Neuronal stem cell (in vitro differentiated cells): ENCODE measurements at regions not wholly inside any gene's neighbourhood (a gene's known extent, or its start where the extent isn't known, plus 50 kb on each side); places are given as distances from the start of the nearest gene placed in this dataset.

Experiments used
- DNase-seq: peaks from one replicate; pipeline ENCODE4 v3.0.0-alpha.2; 2013; ENCODE audit warnings: low spot score
- H2AFZ ChIP-seq: one replicate; pipeline ENCODE4 v1.6.1; 2013; ENCODE audit warnings: mild to moderate bottlenecking, low read length, inconsistent platforms
- H2AK5ac ChIP-seq: 2 replicates; pipeline ENCODE4 v1.6.1; 2013; ENCODE audit warnings: low read depth, mild to moderate bottlenecking, inconsistent platforms, low read length, moderate library complexity, mixed read lengths
- H2BK120ac ChIP-seq: 2 replicates; pipeline ENCODE4 v1.6.1; 2013; ENCODE audit warnings: low read depth, mild to moderate bottlenecking, inconsistent platforms, low read length, moderate library complexity, mixed read lengths
- H2BK12ac ChIP-seq: one replicate; pipeline ENCODE4 v1.6.1; 2013; ENCODE audit warnings: low read length, inconsistent platforms
- H2BK15ac ChIP-seq: 2 replicates; pipeline ENCODE4 v1.6.1; 2013; ENCODE audit warnings: mild to moderate bottlenecking, low read length, inconsistent platforms, mixed read lengths
- H2BK5ac ChIP-seq: one replicate; pipeline ENCODE4 v1.6.1; 2013; ENCODE audit warnings: inconsistent platforms, mild to moderate bottlenecking, low read length, moderate library complexity
- H3K14ac ChIP-seq: one replicate; pipeline ENCODE4 v1.6.1; 2013; ENCODE audit warnings: low read length, inconsistent platforms
- H3K18ac ChIP-seq: 2 replicates; pipeline ENCODE4 v1.6.1; 2013; ENCODE audit warnings: low read length, inconsistent platforms
- H3K23ac ChIP-seq: 2 replicates; pipeline ENCODE4 v1.6.1; 2013; ENCODE audit warnings: low read depth, mild to moderate bottlenecking, mixed read lengths, low read length, inconsistent platforms; ENCODE audit not compliant: poor library complexity
- H3K27ac ChIP-seq: replicated peaks from 3 replicates; pipeline ENCODE4 v1.5.1; 2013; ENCODE audit warnings: low read length, inconsistent platforms
- H3K27me3 ChIP-seq, 3 experiments: 2 replicates each; pipeline ENCODE4 v1.6.1; 2013; ENCODE audit warnings: low read length in 3 of 3, mild to moderate bottlenecking in 2 of 3, inconsistent platforms in 1 of 3, low read depth in 1 of 3, mixed read lengths in 1 of 3, moderate library complexity in 1 of 3; ENCODE audit not compliant: control insufficient read depth in 3 of 3, insufficient read depth in 3 of 3
- H3K36me3 ChIP-seq, 2 donors: replicated peaks in 1 of 2; 2 replicates each; pipeline ENCODE4 v1.6.1; 2013; ENCODE audit warnings: low read length in 2 of 2; ENCODE audit not compliant: control insufficient read depth in 2 of 2, insufficient read depth in 2 of 2
- H3K4ac ChIP-seq: 2 replicates; pipeline ENCODE4 v1.6.1; 2013; ENCODE audit warnings: inconsistent platforms, mild to moderate bottlenecking, low read length, moderate library complexity
- H3K4me1 ChIP-seq, 2 donors: 1 replicate in 1 of 2; 2 replicates in 1 of 2; pipeline ENCODE4 v1.6.1; 2013; ENCODE audit warnings: low read length in 2 of 2, low read depth in 1 of 2; ENCODE audit not compliant: control insufficient read depth in 2 of 2, insufficient read depth in 1 of 2
- H3K4me2 ChIP-seq: one replicate; pipeline ENCODE4 v1.6.1; 2013; ENCODE audit warnings: mild to moderate bottlenecking, low read length, inconsistent platforms; ENCODE audit not compliant: insufficient read depth, poor library complexity, severe bottlenecking
- H3K4me3 ChIP-seq, 2 donors: 2 replicates each; pipeline ENCODE4 v1.5.1; 2013; ENCODE audit warnings: low read length in 2 of 2, mild to moderate bottlenecking in 2 of 2, inconsistent platforms in 1 of 2, moderate library complexity in 1 of 2
- H3K79me1 ChIP-seq: one replicate; pipeline ENCODE4 v1.6.1; 2013; ENCODE audit warnings: low read depth, mild to moderate bottlenecking, inconsistent platforms, low read length, moderate library complexity
- H3K9ac ChIP-seq: one replicate; pipeline ENCODE4 v1.6.1; 2013; ENCODE audit warnings: mild to moderate bottlenecking, low read depth, low read length, inconsistent platforms; ENCODE audit not compliant: poor library complexity
- H3K9me3 ChIP-seq, 2 donors: replicated peaks in 1 of 2; 2 replicates each; pipeline versions ENCODE3 to v1.6.1; 2013; ENCODE audit warnings: low read length in 2 of 2, mild to moderate bottlenecking in 2 of 2, inconsistent platforms in 1 of 2, low read depth in 1 of 2, mixed read lengths in 1 of 2, moderate library complexity in 1 of 2; ENCODE audit not compliant: control insufficient read depth in 2 of 2, insufficient read depth in 1 of 2
- H4K8ac ChIP-seq: one replicate; pipeline ENCODE4 v1.6.1; 2013; ENCODE audit warnings: low read depth, mild to moderate bottlenecking, inconsistent platforms, low read length, moderate library complexity
- H4K91ac ChIP-seq: one replicate; pipeline ENCODE4 v1.6.1; 2013; ENCODE audit warnings: low read length, low read depth, mild to moderate bottlenecking, inconsistent platforms; ENCODE audit not compliant: poor library complexity
- WGBS, 2 donors: extraction: QIAGEN DNeasy Blood & Tissue Kit; methylation state at CpG; one replicate each; pipeline ENCODE4 v1.1.7; 2013; ENCODE audit warnings: missing lambda C conversion rate in 2 of 2, mixed read lengths in 1 of 2; ENCODE audit not compliant: insufficient read length in 2 of 2, insufficient replicate concordance in 1 of 2; ENCODE audit errors: extremely low coverage in 2 of 2; 5-methylcytosine and 5-hydroxymethylcytosine counted together

DNA sequence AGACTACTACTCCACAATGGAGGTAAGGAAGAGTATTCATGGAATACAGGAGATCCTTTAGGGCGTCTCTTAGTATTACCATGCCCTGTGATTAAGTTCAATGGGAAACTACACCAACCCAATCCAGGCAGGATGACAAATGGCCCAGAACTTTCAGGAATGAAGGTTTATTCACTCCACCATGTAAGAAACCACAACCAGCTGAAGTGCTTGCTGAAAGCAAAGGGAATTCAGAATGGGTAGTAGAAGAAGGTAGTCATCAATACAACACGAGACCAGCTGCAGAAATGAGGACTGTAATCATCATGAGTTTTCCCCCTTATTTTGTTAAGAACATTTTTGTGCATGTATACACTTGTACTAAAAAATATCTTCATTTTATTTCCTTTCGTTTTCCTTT, 76.6 kb downstream of the GPR37 start:
- WGBS, 2 donors, result no CpG with 5 or more reads among the region's 3 CpGs

DNA sequence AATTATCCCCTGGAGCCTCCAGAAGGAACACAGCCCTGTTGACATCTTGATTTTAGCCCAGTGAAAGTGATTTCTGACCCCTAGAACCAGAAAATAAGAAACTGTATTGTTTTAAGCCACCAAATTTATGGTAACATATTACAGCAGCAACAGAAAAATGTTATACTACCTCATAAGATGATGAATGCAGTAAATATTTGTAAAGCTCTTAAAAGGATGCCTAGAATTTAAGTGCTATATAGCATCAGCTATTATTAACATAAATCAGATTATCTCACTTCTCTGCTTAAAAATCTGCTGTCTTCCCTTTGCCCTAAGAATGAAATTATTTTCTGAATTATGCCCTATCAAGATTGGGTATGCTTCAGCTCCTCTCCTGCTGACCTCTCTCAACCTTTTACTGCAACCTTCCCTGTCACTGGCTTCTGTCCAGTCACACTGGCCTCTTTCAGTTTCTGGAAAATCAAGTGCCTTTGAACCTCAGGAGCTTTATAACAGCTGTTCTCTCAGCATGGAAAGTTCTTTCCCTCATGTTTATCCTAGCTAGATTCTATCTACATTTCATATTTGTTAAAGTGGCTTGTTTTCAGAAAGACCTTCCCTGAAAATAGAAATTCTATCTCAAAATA, 78.9 kb downstream of the GPR37 start:
- no peak overlapping the region for H2BK12ac ChIP-seq
- H4K91ac ChIP-seq, result no peak overlapping the region
- no peak overlapping the region for H3K4me3 ChIP-seq
- H3K4ac ChIP-seq, result no peak overlapping the region
- no peak overlapping the region for H3K23ac ChIP-seq
- H3K14ac ChIP-seq, result no peak overlapping the region
- no peak overlapping the region for H3K9ac ChIP-seq
- H3K4me2 ChIP-seq, result no peak overlapping the region
- H2BK120ac ChIP-seq, result no peak overlapping the region
- H2BK15ac ChIP-seq, result no peak overlapping the region
- no peaks in the 10 kb centered on the region for H3K4me1 ChIP-seq
- H3K27ac ChIP-seq, result no peak overlapping the region
- H3K18ac ChIP-seq, result no peak overlapping the region
- no peaks in the 10 kb centered on the region for H3K27me3 ChIP-seq
- H3K9me3 ChIP-seq, result no peaks in the 10 kb centered on the region
- H2AFZ ChIP-seq, result no peak overlapping the region
- no peak for DNase-seq
- no peaks in the 10 kb centered on the region for H3K79me1 ChIP-seq
- H3K36me3 ChIP-seq, result no peaks in the 10 kb centered on the region
- no peak overlapping the region for H4K8ac ChIP-seq
- H2AK5ac ChIP-seq, result no peak overlapping the region
- H2BK5ac ChIP-seq, result no peak overlapping the region

More for the DNA sequence above, 76.6 kb downstream of the GPR37 start:
- H3K18ac ChIP-seq, result no peak overlapping the region
- no peak overlapping the region for H2BK5ac ChIP-seq
- no peak for DNase-seq
- H2BK15ac ChIP-seq, result no peak overlapping the region
- no peak overlapping the region for H2BK12ac ChIP-seq
- no peak overlapping the region for H2AFZ ChIP-seq
- no peak overlapping the region for H3K4me2 ChIP-seq
- H4K8ac ChIP-seq, result no peak overlapping the region
- H3K4ac ChIP-seq, result no peak overlapping the region
- no peak overlapping the region for H2BK120ac ChIP-seq
- H3K4me1 ChIP-seq, result no peaks in the 10 kb centered on the region
- H3K9me3 ChIP-seq, result no peaks in the 10 kb centered on the region
- H3K27me3 ChIP-seq, result no peaks in the 10 kb centered on the region
- no peaks in the 10 kb centered on the region for H3K79me1 ChIP-seq
- H3K4me3 ChIP-seq, result no peak overlapping the region
- H4K91ac ChIP-seq, result no peak overlapping the region
- H3K14ac ChIP-seq, result no peak overlapping the region
- no peak overlapping the region for H3K27ac ChIP-seq
- no peak overlapping the region for H2AK5ac ChIP-seq
- no peak overlapping the region for H3K23ac ChIP-seq
- no peaks in the 10 kb centered on the region for H3K36me3 ChIP-seq
- H3K9ac ChIP-seq, result no peak overlapping the region

DNA sequence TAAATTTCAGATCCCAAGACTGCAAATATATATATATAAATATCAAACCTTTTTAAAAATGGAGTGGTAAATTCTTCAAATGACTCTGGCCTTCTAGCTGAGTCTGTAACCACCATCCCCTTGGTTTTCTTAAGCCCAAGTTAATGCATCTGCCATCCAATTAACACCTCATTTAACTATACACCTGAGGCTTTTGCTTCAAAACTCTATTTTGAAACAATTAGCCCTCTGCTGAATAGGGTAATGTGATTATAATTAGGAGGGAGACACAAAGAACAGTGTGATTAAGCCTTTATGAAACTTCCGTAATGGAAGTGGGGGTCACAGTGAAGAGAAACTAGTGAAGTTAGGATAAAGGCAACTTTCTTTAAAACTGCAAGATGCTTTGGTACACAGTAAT, 83.6 kb downstream of the GPR37 start:
- no peaks in the 10 kb centered on the region for H3K9me3 ChIP-seq
- H2BK5ac ChIP-seq, result no peak overlapping the region
- no peak overlapping the region for H2BK15ac ChIP-seq
- no peak overlapping the region for H2BK120ac ChIP-seq
- no peak overlapping the region for H2BK12ac ChIP-seq
- H3K4me1 ChIP-seq, result no peaks in the 10 kb centered on the region
- no peak overlapping the region for H3K27ac ChIP-seq
- H2AK5ac ChIP-seq, result no peak overlapping the region
- DNase-seq, result no peak
- H3K23ac ChIP-seq, result no peak overlapping the region
- H3K14ac ChIP-seq, result no peak overlapping the region
- no peak overlapping the region for H2AFZ ChIP-seq
- H4K91ac ChIP-seq, result no peak overlapping the region
- H3K9ac ChIP-seq, result no peak overlapping the region
- H4K8ac ChIP-seq, result no peak overlapping the region
- H3K79me1 ChIP-seq, result no peaks in the 10 kb centered on the region
- no peak overlapping the region for H3K4me2 ChIP-seq
- no CpG with 5 or more reads among the region's 1 CpG for WGBS, 2 donors
- no peaks in the 10 kb centered on the region for H3K27me3 ChIP-seq
- no peaks in the 10 kb centered on the region for H3K36me3 ChIP-seq
- no peak overlapping the region for H3K4me3 ChIP-seq
- H3K18ac ChIP-seq, result no peak overlapping the region
- no peak overlapping the region for H3K4ac ChIP-seq

DNA sequence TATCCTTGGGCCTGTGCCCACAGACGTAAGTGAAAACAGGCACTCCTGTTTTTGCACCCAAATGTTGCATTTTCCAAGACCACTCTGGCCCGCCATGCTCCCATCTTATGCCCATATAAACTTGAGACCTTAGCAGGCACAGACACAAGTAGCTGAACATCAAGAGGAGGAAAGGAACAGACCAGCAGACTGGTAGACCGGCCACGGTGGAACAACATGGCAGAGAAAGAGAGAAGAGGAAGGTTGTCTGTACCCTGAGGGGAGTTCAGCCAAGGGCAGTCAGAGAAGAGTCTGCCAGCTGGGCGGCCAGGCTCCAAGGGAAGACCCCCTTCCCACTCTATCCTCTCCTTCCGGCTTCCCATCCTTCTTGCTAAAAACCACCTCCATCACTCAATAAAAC, 85.3 kb downstream of the GPR37 start:
- no peak overlapping the region for H2BK120ac ChIP-seq
- H3K27me3 ChIP-seq, result no peaks in the 10 kb centered on the region
- H2BK5ac ChIP-seq, result no peak overlapping the region
- H2AK5ac ChIP-seq, result no peak overlapping the region
- WGBS, 2 donors, result no CpG with 5 or more reads among the region's 6 CpGs
- no peak overlapping the region for H3K4me2 ChIP-seq
- no peak overlapping the region for H4K8ac ChIP-seq
- H3K4ac ChIP-seq, result no peak overlapping the region
- no peaks in the 10 kb centered on the region for H3K79me1 ChIP-seq
- H3K36me3 ChIP-seq, result no peaks in the 10 kb centered on the region
- H3K27ac ChIP-seq, result no peak overlapping the region
- no peak overlapping the region for H2AFZ ChIP-seq
- no peak overlapping the region for H3K9ac ChIP-seq
- H3K14ac ChIP-seq, result no peak overlapping the region
- H3K9me3 ChIP-seq, result no peaks in the 10 kb centered on the region
- H3K23ac ChIP-seq, result no peak overlapping the region
- no peak for DNase-seq
- no peak overlapping the region for H3K4me3 ChIP-seq
- no peaks in the 10 kb centered on the region for H3K4me1 ChIP-seq
- no peak overlapping the region for H4K91ac ChIP-seq
- no peak overlapping the region for H2BK15ac ChIP-seq
- no peak overlapping the region for H3K18ac ChIP-seq
- H2BK12ac ChIP-seq, result no peak overlapping the region
